Kidney glomerular epithelial cell (primary cell): ENCODE measurements at regions not wholly inside any gene's neighbourhood (a gene's known extent, or its start where the extent isn't known, plus 50 kb on each side); places are given as distances from the start of the nearest gene placed in this dataset.

Source experiments
- DNase-seq: peaks from one replicate; lab custom pipeline; 2025; lab: John Stamatoyannopoulos, UW

- DNase-seq: no peak
These were observed 472.9 kb upstream of the COBL start for GRCh38 chr7:51789489-51789888.

GRCh38 chr7:51786284-51786683 lies 469.7 kb upstream of the COBL start:
- no peak for DNase-seq

- no peak for DNase-seq
These were observed 469.3 kb upstream of the COBL start for GRCh38 chr7:51785876-51786275.

- DNase-seq: no peak
These were observed 468.6 kb upstream of the COBL start for GRCh38 chr7:51785171-51785570.

GRCh38 chr7:51783241-51783640 lies 466.6 kb upstream of the COBL start:
- no peak for DNase-seq

GRCh38 chr7:51778121-51778520 lies 461.5 kb upstream of the COBL start:
- no peak for DNase-seq

GRCh38 chr7:51774178-51774577 lies 457.6 kb upstream of the COBL start:
- no peak for DNase-seq

- no peak for DNase-seq
These were observed 455.6 kb upstream of the COBL start for GRCh38 chr7:51772190-51772589.

- no peak for DNase-seq
These were observed 448.4 kb upstream of the COBL start for GRCh38 chr7:51764976-51765375.

GRCh38 chr7:51759985-51760384 lies 443.4 kb upstream of the COBL start:
- DNase-seq: no peak

GRCh38 chr7:51757960-51758359 lies 441.4 kb upstream of the COBL start:
- DNase-seq: no peak

- DNase-seq: no peak
These were observed 416.3 kb upstream of the COBL start for GRCh38 chr7:51732951-51733350.

- DNase-seq: no peak
These were observed 415.5 kb upstream of the COBL start for GRCh38 chr7:51732116-51732515.

GRCh38 chr7:51731075-51731474 lies 414.5 kb upstream of the COBL start:
- no peak for DNase-seq

- no peak for DNase-seq
These were observed 410.8 kb upstream of the COBL start for GRCh38 chr7:51727441-51727840.

- no peak for DNase-seq
These were observed 390.2 kb upstream of the COBL start for GRCh38 chr7:51706851-51707250.

GRCh38 chr7:51705701-51706100 lies 389.1 kb upstream of the COBL start:
- DNase-seq: no peak

- DNase-seq: no peak
These were observed 386.1 kb upstream of the COBL start for GRCh38 chr7:51702673-51703072.

- no peak for DNase-seq
These were observed 385.3 kb upstream of the COBL start for GRCh38 chr7:51701935-51702334.

- no peak for DNase-seq
These were observed 384.1 kb upstream of the COBL start for GRCh38 chr7:51700593-51701215.

GRCh38 chr7:51693258-51693657 lies 376.6 kb upstream of the COBL start:
- DNase-seq: no peak

GRCh38 chr7:51689547-51689946 lies 372.9 kb upstream of the COBL start:
- DNase-seq: no peak

- no peak for DNase-seq
These were observed 369.2 kb upstream of the COBL start for GRCh38 chr7:51685794-51686193.

- DNase-seq: no peak
These were observed 364.2 kb upstream of the COBL start for GRCh38 chr7:51680594-51681399.
